ENCODE measurements at regions not wholly inside any gene's neighbourhood (a gene's known extent, or its start where the extent isn't known, plus 50 kb on each side); places are given as distances from the start of the nearest gene placed in this dataset.
"Not testable (repeated sequence)": the region's sequence is repeated elsewhere in the genome, so short reads cannot be mapped to it uniquely, and the experiment has no call there.

- Mint-ChIP-seq H3K4me3 (no peak overlapping the region), H3K4me1 (no peaks in the 10 kb centered on the region), H3K27me3 (no peaks in the 10 kb centered on the region), H3K27ac (no peak overlapping the region), H3K9me3 (peaks cover 0 to 1% of the 10 kb centered on the region in 2 donors)
- ATAC-seq (no peak), DNase-seq (no peak)
Observed at GRCh38 chr18:41646915-41647620, 308.0 kb upstream of the PIK3C3 start.

DNA sequence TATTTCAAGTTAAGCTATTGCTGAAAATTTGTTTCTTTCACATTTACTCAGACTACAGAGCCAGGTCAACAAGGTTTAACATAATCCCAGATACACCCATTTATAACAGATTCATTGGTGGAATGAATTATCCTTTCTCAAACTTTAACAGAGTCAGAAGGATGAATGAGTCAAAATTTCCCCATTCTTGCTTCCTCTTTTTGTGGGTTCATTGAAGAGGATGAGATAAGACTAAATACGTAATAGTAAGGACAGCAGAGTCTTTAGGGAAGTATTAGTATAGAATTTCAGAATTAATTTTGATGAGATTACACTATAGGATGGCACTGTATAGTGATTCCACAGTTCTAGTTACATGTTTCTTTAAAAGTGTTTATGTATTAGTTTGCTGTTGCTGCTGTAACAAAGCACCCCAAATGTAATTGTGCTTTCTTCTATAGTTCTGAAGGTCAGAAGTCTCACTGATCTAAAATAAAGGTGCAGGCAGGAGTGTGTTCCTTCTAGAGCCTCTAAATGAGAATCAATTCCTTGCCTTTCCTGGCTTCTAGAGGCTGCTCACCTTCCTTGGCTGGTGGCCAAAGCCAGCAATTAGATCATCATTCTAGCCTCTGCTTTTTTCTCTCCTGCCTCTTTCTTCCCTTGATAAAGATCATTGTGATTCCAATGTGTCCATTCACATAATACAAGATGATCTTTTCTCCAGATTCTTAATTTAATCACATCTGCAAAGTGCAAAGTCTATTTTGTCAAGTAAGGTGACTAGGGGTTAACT lies 309.3 kb upstream of the PIK3C3 start:
- Mint-ChIP-seq H3K4me1 (no peaks in the 10 kb centered on the region), H3K27me3 (no peaks in the 10 kb centered on the region), H3K9me3 (peaks cover 0 to 5% of the 10 kb centered on the region in 2 donors), H3K4me3 (no peak overlapping the region), H3K27ac (no peak overlapping the region)
- ATAC-seq (no peak), DNase-seq (no peak)

- H3K27me3 Mint-ChIP-seq, result no peaks in the 10 kb centered on the region
- H3K4me1 Mint-ChIP-seq, result no peaks in the 10 kb centered on the region
- peaks cover 0 to 5% of the 10 kb centered on the region in 2 donors for H3K9me3 Mint-ChIP-seq
- no peak for DNase-seq
- H3K27ac Mint-ChIP-seq, result no peak overlapping the region
- no peak overlapping the region for H3K4me3 Mint-ChIP-seq
- ATAC-seq, result no peak
Observed at GRCh38 chr18:41644466-41644865, 310.6 kb upstream of the PIK3C3 start.

DNA sequence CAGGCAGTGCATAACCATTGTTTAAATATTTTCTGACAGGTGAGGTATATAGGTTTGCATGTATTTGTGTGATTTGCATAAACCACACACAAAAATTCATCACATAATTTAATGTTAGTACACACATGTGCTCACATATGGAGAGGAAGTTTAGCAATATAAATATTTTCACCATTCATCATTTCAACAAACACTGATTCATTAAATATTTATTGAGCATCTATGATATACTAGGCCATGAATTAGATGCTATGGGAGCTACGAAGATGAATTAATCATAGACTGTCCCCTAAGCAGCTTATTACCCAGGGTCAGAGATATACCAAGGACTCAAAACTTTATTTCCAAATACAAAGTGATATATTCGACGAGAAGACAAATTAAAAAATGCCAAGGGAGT lies 311.6 kb upstream of the PIK3C3 start:
- Mint-ChIP-seq H3K4me1 (no peaks in the 10 kb centered on the region), H3K27ac (no peak overlapping the region)

DNA sequence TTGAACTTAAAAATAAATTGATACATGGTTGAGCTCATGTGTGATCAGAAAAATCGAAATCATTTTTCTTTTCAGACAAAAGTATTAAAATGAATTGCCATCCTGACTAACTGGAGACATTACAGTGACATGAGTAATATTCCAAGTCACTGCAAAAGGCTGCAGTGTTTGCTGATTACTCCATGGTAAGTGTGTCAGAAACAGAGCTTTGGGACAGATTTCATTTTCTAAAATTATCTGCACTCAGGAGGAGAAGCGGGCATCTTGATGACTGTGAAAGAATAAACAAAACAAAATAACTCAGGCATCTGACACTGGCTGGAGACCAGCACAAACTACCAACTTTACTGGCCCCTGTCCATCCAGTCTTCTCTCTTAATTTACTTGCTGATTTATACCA lies 312.3 kb upstream of the PIK3C3 start:
- ATAC-seq (no peak), DNase-seq (no peak)
- Mint-ChIP-seq H3K27ac (no peak overlapping the region), H3K4me3 (no peak overlapping the region), H3K27me3 (no peaks in the 10 kb centered on the region), H3K9me3 (peaks cover 0 to 5% of the 10 kb centered on the region in 2 donors), H3K4me1 (no peaks in the 10 kb centered on the region)

More for the DNA sequence above, 311.6 kb upstream of the PIK3C3 start:
- no peak overlapping the region for H3K4me3 Mint-ChIP-seq
- no peak for ATAC-seq
- no peaks in the 10 kb centered on the region for H3K27me3 Mint-ChIP-seq
- DNase-seq, result no peak
- H3K9me3 Mint-ChIP-seq, result peaks cover 0 to 5% of the 10 kb centered on the region in 2 donors

DNA sequence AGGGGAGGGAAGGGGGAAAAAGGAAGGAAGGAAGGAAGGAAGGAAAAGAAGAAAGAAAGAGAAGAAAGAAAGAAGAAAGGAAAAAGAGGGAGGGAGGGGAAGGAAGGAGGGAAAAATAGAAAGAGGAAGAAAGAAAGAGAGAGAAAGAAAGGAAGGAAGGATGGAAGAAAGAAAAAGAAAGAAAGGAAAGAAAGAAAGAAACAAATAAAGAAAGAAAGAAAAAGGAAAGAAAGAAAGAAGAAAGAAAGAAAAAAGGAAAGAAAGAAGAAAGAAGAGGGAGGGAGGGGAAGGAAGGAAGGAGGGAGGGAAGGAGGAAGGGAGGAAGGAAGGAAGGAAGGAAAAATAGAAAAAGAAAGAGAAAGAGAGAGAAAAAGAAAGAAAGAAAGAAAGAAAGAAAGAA lies 315.8 kb upstream of the PIK3C3 start:
- Mint-ChIP-seq H3K4me3 (no peak overlapping the region), H3K27me3 (no peaks in the 10 kb centered on the region), H3K27ac (no peak overlapping the region), H3K4me1 (no peaks in the 10 kb centered on the region), H3K9me3 (peaks cover 0 to 5% of the 10 kb centered on the region in 2 donors)
- ATAC-seq, result no peak
- no peak for DNase-seq

DNA sequence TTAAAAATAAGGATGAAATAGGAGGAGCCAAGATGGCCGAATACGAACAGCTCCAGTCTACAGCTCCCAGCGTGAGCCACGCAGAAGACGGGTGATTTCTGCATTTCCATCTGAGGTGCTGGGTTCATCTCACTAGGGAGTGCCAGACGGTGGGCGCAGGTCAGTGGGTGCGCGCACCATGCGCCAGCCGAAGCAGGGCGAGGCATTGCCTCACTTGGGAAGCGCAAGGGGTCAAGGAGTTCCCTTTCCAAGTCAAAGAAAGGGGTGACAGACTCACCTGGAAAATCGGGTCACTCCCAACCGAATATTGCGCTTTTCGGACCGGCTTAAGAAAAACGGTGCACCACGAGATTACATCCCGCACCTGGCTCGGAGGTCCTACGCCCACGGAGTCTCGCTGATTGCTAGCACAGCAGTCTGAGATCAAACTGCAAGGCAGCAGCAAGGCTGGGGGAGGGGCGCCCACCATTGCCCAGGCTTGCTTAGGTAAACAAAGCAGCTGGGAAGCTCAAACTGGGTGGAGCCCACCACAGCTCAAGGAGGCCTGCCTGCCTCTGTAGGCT lies 323.2 kb upstream of the PIK3C3 start:
- not testable (repeated sequence) for ATAC-seq, H3K27me3 Mint-ChIP-seq, H3K4me1 Mint-ChIP-seq, H3K27ac Mint-ChIP-seq, DNase-seq
- Mint-ChIP-seq H3K9me3 (peaks cover 12% of the 10 kb centered on the region in 2 donors), H3K4me3 (peak overlapping the region in 1 of 2 donors; percentile 35)

GRCh38 chr18:41630232-41630886 lies 324.7 kb upstream of the PIK3C3 start:
- Mint-ChIP-seq H3K27ac (no peak overlapping the region), H3K4me1 (no peaks in the 10 kb centered on the region), H3K4me3 (no peak overlapping the region), H3K9me3 (peaks cover 12 to 15% of the 10 kb centered on the region in 2 donors), H3K27me3 (no peaks in the 10 kb centered on the region)
- ATAC-seq (no peak), DNase-seq (no peak)

DNA sequence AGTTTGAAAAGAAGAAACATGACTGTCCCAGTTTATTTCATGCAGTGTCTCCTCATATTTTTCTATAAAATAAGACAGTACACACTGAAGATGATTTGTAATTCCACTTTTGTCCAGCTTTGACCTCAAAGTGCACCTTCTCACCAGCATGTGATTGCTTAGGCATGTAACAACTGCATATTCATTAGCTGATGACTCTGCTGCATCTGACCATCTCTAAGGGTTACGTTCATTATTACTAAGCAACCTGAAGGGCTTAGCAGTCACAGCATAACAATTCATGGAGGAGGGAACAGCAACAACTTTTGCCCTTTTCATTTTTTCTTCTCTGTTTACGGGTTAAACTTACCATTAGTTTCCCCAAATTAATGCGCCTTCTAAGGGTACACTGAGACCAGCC lies 330.6 kb upstream of the PIK3C3 start:
- Mint-ChIP-seq H3K9me3 (peaks cover 0 to 9% of the 10 kb centered on the region in 2 donors), H3K4me3 (no peak overlapping the region), H3K27ac (no peak overlapping the region), H3K4me1 (no peaks in the 10 kb centered on the region), H3K27me3 (no peaks in the 10 kb centered on the region)
- ATAC-seq (no peak), DNase-seq (no peak)

DNA sequence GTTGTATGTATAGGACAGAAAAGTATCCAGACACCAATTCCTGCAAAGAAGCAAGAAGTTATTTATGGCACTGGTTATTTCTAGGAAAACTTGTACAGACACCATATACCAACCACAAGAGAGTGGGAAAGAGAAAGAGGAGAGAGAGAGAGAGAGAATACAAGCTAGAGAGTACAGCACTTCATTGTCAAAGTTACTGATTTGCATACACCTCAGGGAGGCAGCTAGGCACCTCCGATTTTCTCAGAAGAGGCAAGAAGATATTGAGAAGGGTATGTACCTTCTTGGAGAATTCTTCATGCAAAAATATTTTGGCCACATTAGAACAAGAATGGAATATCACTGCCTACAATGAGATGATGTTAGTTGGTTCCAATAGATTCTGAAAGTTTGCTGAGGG lies 333.9 kb upstream of the PIK3C3 start:
- no peak overlapping the region for H3K27ac Mint-ChIP-seq
- peaks cover 0 to 9% of the 10 kb centered on the region in 2 donors for H3K9me3 Mint-ChIP-seq
- H3K27me3 Mint-ChIP-seq, result no peaks in the 10 kb centered on the region
- ATAC-seq, result no peak
- no peaks in the 10 kb centered on the region for H3K4me1 Mint-ChIP-seq
- no peak for DNase-seq
- H3K4me3 Mint-ChIP-seq, result no peak overlapping the region

GRCh38 chr18:41618147-41618546 lies 336.9 kb upstream of the PIK3C3 start:
- H3K27ac Mint-ChIP-seq, result no peak overlapping the region
- no peaks in the 10 kb centered on the region for H3K9me3 Mint-ChIP-seq
- no peaks in the 10 kb centered on the region for H3K4me1 Mint-ChIP-seq
- H3K4me3 Mint-ChIP-seq, result no peak overlapping the region
- DNase-seq (no peak), ATAC-seq (no peak)
- H3K27me3 Mint-ChIP-seq, result no peaks in the 10 kb centered on the region

DNA sequence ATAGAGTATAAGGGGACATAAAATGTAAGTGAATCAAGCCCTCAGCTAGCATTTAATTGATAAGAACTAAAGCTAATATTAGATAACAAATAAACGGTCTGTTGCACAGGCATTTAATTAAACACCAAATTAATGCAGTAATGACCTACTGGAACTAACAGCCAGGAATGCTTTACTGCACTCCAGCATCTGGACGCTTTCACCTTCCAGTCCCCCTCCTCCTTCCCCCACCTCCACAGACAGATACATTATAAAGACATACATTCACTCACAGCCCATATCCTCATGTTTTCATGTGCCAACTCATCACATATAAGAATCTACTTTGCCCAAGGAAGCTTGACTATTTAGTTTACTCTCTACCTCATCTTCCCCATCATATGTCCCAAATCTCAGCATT lies 337.4 kb upstream of the PIK3C3 start:
- Mint-ChIP-seq H3K27me3 (no peaks in the 10 kb centered on the region), H3K27ac (no peak overlapping the region), H3K9me3 (no peaks in the 10 kb centered on the region), H3K4me3 (no peak overlapping the region), H3K4me1 (no peaks in the 10 kb centered on the region)
- no peak for DNase-seq
- no peak for ATAC-seq

DNA sequence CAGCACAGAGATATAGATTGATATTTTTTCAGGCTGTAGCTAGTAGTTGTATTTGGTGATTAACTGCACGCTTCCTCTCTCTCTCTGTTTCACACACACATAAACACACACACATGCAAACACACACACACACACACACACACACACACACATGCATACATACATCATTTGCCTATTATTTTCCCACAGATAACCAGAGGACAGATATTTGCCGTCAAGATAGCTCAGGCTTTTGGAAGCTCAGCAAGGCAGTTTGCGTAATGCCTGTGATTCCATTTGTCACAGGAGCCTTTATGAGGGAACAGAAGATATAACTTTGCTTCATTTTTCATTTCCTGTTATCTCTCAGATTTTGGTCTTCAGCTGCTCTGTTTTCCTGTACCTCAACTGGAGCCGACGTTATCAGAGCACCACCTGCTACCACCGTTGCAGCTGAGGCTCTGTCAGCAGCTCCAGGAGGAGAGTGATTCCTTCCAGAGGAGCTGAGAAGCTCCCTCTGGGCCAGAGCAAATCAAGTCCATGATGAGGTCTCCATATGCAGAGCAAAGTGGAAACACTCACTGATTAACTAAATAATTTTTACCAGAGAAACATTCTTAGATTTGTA lies 341.9 kb upstream of the PIK3C3 start:
- no peak overlapping the region for H3K4me3 Mint-ChIP-seq
- H3K9me3 Mint-ChIP-seq, result peaks cover 12 to 15% of the 10 kb centered on the region in 2 donors
- ATAC-seq (no peak), DNase-seq (no peak)
- H3K4me1 Mint-ChIP-seq, result no peaks in the 10 kb centered on the region
- H3K27me3 Mint-ChIP-seq, result no peaks in the 10 kb centered on the region
- no peak overlapping the region for H3K27ac Mint-ChIP-seq

DNA sequence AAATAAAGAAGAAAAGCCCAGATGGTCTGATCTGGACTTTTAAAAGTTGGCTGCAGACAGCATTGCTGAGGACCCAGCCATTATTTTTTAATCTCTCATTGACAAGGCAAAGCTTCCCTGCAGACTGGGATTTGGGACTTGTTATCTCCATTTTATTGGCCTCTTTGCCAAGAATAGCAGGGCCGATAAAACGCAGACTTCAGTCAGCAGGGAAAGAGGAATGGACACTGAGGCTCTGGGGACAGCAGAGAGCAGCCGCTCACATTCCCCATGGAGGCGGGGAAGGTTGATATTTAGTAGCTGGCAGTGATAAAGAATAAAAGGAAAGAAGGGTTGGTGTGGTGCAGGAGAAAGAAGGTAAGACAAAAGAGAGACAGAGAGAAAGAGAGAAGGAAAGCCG lies 350.1 kb upstream of the PIK3C3 start:
- Mint-ChIP-seq H3K4me1 (no peaks in the 10 kb centered on the region), H3K27ac (no peak overlapping the region), H3K27me3 (no peaks in the 10 kb centered on the region), H3K9me3 (peaks cover 21 to 23% of the 10 kb centered on the region in 2 donors), H3K4me3 (no peak overlapping the region)
- DNase-seq (no peak), ATAC-seq (no peak)

- Mint-ChIP-seq H3K27ac (no peak overlapping the region), H3K4me1 (no peaks in the 10 kb centered on the region), H3K9me3 (peaks cover 5 to 12% of the 10 kb centered on the region in 2 donors), H3K27me3 (no peaks in the 10 kb centered on the region), H3K4me3 (no peak overlapping the region)
- ATAC-seq (no peak), DNase-seq (no peak)
Observed at GRCh38 chr18:41602034-41602433, 353.0 kb upstream of the PIK3C3 start.
